Brain microvascular endothelial cell (primary cell): ENCODE measurements at regions not wholly inside any gene's neighbourhood (a gene's known extent, or its start where the extent isn't known, plus 50 kb on each side); places are given as distances from the start of the nearest gene placed in this dataset.

Experiments used
- DNase-seq: peaks from one replicate; pipeline ENCODE4 v3.0.0-alpha.2; 2020
- H3K27ac ChIP-seq: fragments of 250-450 bp; sonication (Bioruptor Pico); 2 replicates; pipeline ENCODE4 v1.5.1; 2020; ENCODE audit warnings: mild to moderate bottlenecking, moderate library complexity
- H3K27me3 ChIP-seq: fragments of 250-450 bp; sonication (Bioruptor Pico); replicated peaks from 2 replicates; pipeline ENCODE4 v1.5.1; 2020; ENCODE audit warnings: mild to moderate bottlenecking
- H3K36me3 ChIP-seq: fragments of 250-450 bp; sonication (Bioruptor Pico); replicated peaks from 2 replicates; pipeline ENCODE4 v1.5.1; 2020; ENCODE audit warnings: mild to moderate bottlenecking
- H3K4me3 ChIP-seq: 2 replicates; pipeline ENCODE4 v1.5.1; 2011; ENCODE audit warnings: low read depth, mild to moderate bottlenecking, control low read depth, low read length, moderate library complexity
- CTCF ChIP-seq: IDR thresholded peaks from 2 replicates; pipeline ENCODE4 v1.5.1; 2011; ENCODE audit warnings: low read depth, mild to moderate bottlenecking, moderate library complexity, low read length, control low read depth, inconsistent platforms; ENCODE audit errors: missing control alignments
- in situ Hi-C: cut with HindIII; loops from 2 replicates; pipeline ENCODE4 v1.10.0; 2017; ENCODE audit warnings: low sequenced_read_pairs, low pct_ligation_motif_present

- Histone ChIP-seq H3K36me3 (no peaks in the 10 kb centered on the region), H3K4me3 (no peak overlapping the region), H3K27ac (no peak overlapping the region), H3K27me3 (no peaks in the 10 kb centered on the region)
- in situ Hi-C loops, result no loop called here
- TF ChIP-seq CTCF, result no peak
- no peak for DNase-seq
Measured at GRCh38 chr2:139529080-139529479, 748.9 kb upstream of the NXPH2 start.

DNA sequence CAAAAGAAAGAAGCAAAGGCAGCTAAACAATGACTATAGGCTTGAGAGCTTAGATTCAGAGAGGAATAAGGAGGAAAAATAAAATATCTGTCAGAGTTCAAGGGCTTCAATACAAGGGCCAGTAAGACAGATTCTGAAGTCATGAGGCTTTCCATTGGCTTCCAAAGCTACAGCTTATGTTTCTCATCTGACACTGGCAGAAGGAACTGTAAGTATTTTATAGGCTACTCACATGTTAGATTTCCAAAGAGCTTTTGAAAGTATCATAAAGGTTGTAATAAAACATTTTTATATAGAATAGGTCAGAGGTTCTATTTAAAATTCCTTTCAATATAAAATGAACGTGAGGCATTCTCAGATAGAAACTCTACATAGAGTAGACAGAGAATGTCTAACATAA, 746.6 kb upstream of the NXPH2 start:
- DNase-seq, result no peak
- Histone ChIP-seq H3K4me3 (no peak overlapping the region), H3K27ac (no peak overlapping the region), H3K27me3 (no peaks in the 10 kb centered on the region), H3K36me3 (no peaks in the 10 kb centered on the region)
- TF ChIP-seq CTCF, result no peak
- in situ Hi-C loops, result no loop called here

DNA sequence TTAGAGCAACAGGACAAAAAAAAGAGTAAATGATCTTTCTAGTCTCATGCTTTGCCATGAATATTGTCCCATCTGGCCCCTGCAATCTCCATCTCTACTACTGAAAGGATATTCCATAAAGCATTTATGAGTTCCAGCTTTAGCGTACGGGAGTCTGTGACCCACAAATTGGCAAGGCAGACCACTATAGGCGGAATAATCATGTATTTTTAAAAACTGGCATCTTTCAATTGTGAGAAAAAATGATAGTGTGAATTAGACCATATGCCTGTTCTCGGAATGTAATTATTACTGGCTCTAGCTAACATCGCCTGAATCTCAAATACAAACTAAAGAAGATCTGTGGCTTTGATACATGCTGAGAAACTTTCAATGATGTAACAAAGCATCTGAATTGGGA, 738.1 kb upstream of the NXPH2 start:
- DNase-seq, result no peak
- no peaks in the 10 kb centered on the region for H3K36me3 ChIP-seq
- in situ Hi-C loops, result no loop called here
- H3K4me3 ChIP-seq, result no peak overlapping the region
- no peak overlapping the region for H3K27ac ChIP-seq
- no peak for TF ChIP-seq CTCF
- no peaks in the 10 kb centered on the region for H3K27me3 ChIP-seq

DNA sequence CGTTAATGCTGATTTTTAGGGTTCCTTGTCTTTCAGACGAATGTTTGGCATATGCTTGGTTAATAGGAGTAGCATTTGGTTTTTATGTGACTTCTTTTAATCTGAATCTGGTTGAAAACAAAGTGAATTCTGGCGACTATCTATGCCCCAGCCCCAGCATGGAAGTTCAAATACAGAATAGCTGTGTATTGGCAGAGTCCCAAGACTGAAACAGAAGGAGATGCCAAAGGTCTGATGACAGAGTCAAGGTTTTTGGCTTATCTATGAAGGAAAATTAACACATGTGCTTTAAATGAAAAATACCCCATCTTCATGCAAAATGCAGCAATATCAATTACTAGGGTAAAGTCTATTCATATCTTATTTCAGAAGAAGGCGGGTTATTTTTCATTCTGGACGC, 734.8 kb upstream of the NXPH2 start:
- Histone ChIP-seq H3K36me3 (no peaks in the 10 kb centered on the region), H3K27me3 (no peaks in the 10 kb centered on the region), H3K4me3 (no peak overlapping the region), H3K27ac (no peak overlapping the region)
- TF ChIP-seq CTCF, result no peak
- in situ Hi-C loops, result no loop called here
- no peak for DNase-seq

GRCh38 chr2:139495851-139496250, 715.7 kb upstream of the NXPH2 start:
- Histone ChIP-seq H3K4me3 (no peak overlapping the region), H3K27me3 (no peaks in the 10 kb centered on the region), H3K36me3 (no peaks in the 10 kb centered on the region), H3K27ac (no peak overlapping the region)
- DNase-seq, result no peak
- TF ChIP-seq CTCF, result no peak
- in situ Hi-C loops, result no loop called here

DNA sequence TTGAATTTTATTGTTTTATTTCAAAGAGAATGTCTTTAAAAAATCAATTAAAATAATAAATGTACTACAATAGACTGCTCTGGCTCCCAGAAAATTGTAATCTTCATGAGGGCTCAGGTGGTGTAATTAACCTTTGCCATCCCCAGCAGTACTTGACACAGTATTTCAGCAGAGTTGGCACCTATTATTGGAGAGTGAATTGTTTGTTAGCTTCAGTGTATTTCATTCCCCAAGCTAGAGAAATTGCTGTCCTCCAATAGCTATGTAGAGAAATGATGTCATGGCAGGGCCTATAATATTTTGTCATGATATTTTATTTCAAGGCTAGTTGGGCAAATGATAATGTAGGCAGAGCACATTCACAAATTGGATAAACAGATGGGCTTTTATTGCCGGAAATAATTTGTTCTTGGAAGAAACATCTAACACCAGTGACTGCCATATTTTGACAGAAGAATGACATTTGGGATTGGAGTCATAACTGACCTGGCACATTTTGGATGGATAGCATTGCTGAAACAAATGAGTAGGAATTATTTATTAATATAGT, 712.0 kb upstream of the NXPH2 start:
- H3K27me3 ChIP-seq, result no peaks in the 10 kb centered on the region
- TF ChIP-seq CTCF, result no peak
- no peak overlapping the region for H3K27ac ChIP-seq
- no peak overlapping the region for H3K4me3 ChIP-seq
- in situ Hi-C loops, result no loop called here
- DNase-seq, result no peak
- H3K36me3 ChIP-seq, result no peaks in the 10 kb centered on the region
